Fibroblast of pulmonary artery (primary cell): ENCODE measurements at regions not wholly inside any gene's neighbourhood (a gene's known extent, or its start where the extent isn't known, plus 50 kb on each side); places are given as distances from the start of the nearest gene placed in this dataset.

Experiments used
- DNase-seq: peaks from one replicate; pipeline ENCODE4 v3.0.0-alpha.2; 2010; ENCODE audit warnings: low read depth
- H3K4me3 ChIP-seq: replicated peaks from 2 replicates; pipeline ENCODE4 v1.5.1; 2011; ENCODE audit warnings: low read depth, mild to moderate bottlenecking, control low read depth, low read length, moderate library complexity
- TF ChIP-seq, protein P1 (sequence below): IDR thresholded peaks from 2 replicates; pipeline ENCODE4 v1.5.1; 2011; ENCODE audit warnings: mild to moderate bottlenecking, control low read depth, low read length, inconsistent platforms; ENCODE audit errors: missing control alignments

DNA sequence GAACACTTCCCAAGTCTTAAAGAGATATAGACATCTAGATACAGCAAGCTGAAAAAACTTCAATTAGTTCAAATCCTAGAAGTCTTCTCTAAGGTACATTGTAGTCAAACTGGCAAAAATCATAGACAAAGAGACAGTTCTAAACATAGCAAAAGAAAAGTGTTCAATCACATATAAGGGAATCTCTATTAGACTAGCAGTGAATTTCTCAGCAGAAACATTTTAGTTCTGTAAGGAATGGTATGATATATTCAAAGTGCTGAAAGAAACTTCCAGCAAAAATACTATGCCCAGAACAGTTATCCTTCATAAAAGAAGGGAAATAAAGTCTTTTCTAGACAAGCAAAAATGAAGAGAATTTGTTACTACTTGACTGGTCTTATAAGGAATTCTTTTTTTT is 186.3 kb upstream of the SYNCRIP start:
- no peak overlapping the region for H3K4me3 ChIP-seq
- TF ChIP-seq, protein P1, sequence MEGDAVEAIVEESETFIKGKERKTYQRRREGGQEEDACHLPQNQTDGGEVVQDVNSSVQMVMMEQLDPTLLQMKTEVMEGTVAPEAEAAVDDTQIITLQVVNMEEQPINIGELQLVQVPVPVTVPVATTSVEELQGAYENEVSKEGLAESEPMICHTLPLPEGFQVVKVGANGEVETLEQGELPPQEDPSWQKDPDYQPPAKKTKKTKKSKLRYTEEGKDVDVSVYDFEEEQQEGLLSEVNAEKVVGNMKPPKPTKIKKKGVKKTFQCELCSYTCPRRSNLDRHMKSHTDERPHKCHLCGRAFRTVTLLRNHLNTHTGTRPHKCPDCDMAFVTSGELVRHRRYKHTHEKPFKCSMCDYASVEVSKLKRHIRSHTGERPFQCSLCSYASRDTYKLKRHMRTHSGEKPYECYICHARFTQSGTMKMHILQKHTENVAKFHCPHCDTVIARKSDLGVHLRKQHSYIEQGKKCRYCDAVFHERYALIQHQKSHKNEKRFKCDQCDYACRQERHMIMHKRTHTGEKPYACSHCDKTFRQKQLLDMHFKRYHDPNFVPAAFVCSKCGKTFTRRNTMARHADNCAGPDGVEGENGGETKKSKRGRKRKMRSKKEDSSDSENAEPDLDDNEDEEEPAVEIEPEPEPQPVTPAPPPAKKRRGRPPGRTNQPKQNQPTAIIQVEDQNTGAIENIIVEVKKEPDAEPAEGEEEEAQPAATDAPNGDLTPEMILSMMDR: no peak
- DNase-seq: no peak

DNA sequence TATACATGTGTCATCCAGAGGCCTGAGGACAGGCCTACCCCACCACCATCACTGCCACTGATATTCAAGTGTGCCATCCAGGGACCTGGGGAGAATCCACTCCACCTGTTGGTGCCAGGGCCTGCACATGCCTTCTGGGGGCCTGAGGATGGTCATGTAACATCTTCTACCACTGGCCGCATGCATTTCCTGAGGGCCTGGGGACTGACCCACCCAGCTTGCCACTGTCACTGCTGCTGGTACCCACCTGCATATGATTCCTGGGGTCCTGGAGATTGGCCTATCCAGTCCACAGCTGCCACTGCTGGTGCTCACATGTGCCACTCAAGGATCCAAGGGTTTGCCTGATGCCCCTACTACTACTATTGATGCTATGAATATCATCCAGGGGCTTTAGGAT is 184.3 kb upstream of the SYNCRIP start:
- H3K4me3 ChIP-seq: no peak overlapping the region
- TF ChIP-seq, protein P1: no peak
- no peak for DNase-seq

DNA sequence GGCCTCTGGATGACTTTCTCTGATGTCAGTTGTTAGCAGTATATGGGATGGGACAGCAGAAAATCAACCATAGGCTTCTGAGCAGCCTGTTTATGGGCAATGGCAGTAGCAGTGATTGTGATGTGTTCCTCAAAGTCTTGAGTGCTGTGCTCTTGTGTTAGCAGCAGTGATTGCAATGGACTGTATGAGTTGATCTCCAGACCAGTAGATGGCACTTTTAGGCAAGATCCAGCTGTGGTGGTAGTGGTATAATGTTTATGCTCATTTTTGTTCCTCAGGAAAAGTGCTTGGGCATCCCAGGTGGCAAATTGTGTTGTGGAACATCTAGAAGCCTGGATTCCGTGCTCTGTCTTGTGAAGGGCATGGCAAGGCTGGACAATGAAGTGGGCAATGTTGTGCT is 181.6 kb upstream of the SYNCRIP start:
- no peak for DNase-seq
- TF ChIP-seq, protein P1: no peak
- no peak overlapping the region for H3K4me3 ChIP-seq

DNA sequence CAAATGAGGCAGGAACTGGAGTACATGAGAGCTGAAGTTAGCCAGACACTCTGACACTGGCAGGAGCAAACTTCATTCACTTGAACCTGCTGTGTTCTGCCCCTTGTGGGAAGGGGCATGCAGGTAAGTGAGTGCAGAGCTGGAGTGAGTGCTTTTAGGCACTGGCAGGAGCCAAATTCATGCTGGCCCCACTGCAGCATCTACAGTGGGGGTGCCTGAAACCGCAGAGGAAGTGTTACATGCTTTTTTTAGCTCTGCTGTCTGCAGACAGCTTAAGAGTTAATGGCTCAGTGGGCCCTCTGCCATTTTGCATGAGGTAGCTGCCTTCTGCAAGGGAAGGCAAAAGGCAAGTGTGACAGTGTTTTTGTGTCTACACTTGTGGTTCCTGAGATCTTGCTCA is 167.9 kb upstream of the SYNCRIP start:
- TF ChIP-seq, protein P1: no peak
- no peak for DNase-seq
- no peak overlapping the region for H3K4me3 ChIP-seq

DNA sequence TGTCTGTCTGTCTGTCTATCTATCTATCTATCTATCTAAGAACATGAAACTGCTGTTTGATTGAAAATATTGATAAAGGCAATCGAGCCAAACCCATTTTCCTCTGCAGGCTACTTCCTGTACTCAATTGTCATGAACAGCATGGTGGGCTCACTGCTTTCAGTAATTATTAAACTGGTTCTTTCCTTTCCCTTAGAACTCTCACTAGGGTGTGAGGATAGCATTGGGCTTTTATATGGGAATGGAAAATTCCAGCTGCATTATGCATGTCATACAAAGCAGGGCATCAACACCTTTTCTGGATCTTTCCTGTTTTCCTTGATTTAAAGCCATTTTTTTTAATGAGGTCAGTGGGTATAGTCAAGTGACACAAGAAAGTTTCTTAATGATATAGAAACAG is 161.0 kb upstream of the SYNCRIP start:
- TF ChIP-seq, protein P1: no peak
- DNase-seq: no peak

DNA sequence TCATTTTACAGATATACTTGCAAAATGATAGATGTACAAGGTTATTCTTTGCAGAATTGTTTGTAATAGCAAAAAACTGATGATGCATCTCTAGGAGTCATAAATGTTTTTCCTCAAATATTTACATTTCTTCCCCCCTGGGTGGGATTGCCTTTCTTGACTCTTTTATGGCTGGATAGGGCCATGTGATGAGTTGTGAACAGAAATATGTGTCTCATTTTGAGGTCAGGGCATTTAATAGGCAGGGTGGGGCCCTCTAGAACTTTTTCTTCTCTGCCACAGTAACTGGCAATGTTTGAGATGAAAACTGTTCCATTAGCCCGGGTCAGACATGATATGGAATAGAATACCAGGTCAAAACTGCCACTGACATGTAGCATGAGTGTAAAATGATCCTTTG is 159.5 kb upstream of the SYNCRIP start:
- no peak for DNase-seq
- H3K4me3 ChIP-seq: no peak overlapping the region
- TF ChIP-seq, protein P1: no peak

More for the DNA sequence above, 161.0 kb upstream of the SYNCRIP start:
- H3K4me3 ChIP-seq: no peak overlapping the region

DNA sequence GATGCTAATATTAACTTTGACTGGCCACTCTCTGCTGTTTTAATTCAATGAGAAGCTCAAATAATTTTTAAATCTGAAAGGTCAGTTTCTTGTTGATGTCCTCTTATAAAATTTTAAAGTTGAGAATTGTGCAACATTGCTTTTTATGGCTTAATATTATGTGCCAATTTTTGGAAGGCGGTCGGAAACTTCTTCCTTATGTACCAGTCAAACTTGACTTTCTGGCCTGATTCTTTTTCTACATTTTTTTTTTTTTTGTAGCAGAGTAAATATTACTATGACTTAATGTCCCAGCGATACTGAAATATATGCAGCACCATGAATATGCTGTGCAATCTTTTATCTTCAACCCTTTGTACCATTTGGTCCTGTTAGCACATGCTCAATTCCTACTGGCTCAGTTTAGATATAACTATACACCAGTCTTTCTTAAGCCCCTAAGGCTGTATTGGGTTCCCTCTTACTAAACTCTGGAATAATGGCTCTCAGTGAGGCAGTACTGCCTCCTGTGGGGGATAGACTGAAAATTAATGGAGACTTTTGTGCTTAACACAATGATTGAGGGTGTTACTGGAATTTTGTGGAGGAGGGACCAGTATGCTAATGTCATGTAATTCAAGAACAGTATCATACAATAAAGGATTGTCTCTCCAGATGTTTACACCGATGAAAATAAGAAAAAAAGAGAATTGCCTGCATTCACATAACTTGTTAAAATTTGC is 156.4 kb upstream of the SYNCRIP start:
- no peak for DNase-seq
- TF ChIP-seq, protein P1: no peak
- H3K4me3 ChIP-seq: no peak overlapping the region
